Pons (tissue), 1 donor: ENCODE measurements at regions not wholly inside any gene's neighbourhood (a gene's known extent, or its start where the extent isn't known, plus 50 kb on each side); places are given as distances from the start of the nearest gene placed in this dataset.
"Not testable (repeated sequence)": the region's sequence is repeated elsewhere in the genome, so short reads cannot be mapped to it uniquely, and the experiment has no call there.

Experiments used
- DNase-seq: peaks from one replicate; pipeline ENCODE4 v3.0.0-alpha.2; 2016; ENCODE audit warnings: low spot score

- no peak for DNase-seq
Observed at GRCh38 chr1:83130886-83131691, 867.8 kb downstream of the TTLL7 start.

DNA sequence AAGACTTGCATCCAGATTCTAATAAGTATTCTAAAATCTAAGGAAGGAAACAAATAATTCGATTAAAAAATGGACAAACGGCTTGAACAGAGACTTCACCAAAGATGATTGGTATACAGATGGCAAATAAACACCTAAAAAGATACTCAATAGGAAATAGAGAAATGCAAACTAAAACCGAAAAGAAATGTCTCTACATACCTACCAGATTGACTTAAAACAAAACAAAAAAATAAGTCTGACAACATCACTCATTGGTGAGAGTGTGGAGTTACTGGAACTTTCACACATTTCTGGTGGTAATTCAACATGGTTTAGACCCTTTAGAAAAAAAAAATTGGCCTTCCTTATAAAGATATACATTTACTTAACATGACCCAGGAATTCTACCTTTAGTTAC, 869.8 kb downstream of the TTLL7 start:
- no peak for DNase-seq

DNA sequence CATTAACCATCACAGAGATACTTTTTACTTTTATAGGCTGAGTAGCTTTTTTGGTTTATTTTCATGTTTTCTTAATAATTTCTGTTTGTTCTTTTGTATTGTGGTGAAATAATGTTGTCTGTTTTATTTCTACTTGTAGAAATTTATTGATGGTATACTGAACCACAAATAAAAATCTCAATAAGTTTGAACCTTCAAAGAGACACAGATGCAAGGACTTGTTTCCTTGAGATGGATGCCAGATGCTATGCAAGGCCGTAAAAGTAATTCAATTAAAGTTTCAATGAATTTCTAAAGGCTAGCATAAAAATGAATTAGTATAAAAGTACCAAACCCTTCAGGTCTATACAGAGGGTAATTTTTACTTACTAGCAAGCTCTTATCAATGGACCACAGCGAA, 873.5 kb downstream of the TTLL7 start:
- no peak for DNase-seq

- no peak for DNase-seq
Observed at GRCh38 chr1:83123019-83123418, 875.9 kb downstream of the TTLL7 start.

- no peak for DNase-seq
Observed at GRCh38 chr1:83118472-83118871, 880.5 kb downstream of the TTLL7 start.

DNA sequence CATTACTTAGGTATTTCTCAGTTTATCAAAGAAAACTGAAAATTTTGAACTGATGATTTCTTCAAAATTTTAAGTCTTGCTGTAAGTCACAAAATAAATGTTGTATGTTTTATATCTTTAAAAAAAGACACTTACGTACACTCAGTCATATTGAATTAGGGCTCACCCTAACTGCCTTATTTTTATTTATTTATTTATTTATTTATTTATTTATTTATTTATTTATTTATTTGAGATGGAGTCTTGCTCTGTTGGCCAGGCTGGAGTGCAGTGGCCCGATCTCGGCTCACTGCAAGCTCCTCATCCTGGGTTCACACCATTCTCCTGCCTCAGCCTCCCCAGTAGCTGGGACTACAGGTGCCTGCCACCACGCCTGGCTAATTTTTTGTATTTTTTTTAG, 881.9 kb downstream of the TTLL7 start:
- DNase-seq: not testable (repeated sequence)

GRCh38 chr1:83115785-83116184, 883.1 kb downstream of the TTLL7 start:
- no peak for DNase-seq

GRCh38 chr1:83114136-83114834, 884.6 kb downstream of the TTLL7 start:
- DNase-seq: no peak

- DNase-seq: no peak
Observed at GRCh38 chr1:83113652-83114051, 885.3 kb downstream of the TTLL7 start.

GRCh38 chr1:83112248-83112885, 886.6 kb downstream of the TTLL7 start:
- DNase-seq: no peak

GRCh38 chr1:83110156-83110555, 888.8 kb downstream of the TTLL7 start:
- no peak for DNase-seq

GRCh38 chr1:83109692-83110091, 889.2 kb downstream of the TTLL7 start:
- DNase-seq: no peak

- no peak for DNase-seq
Observed at GRCh38 chr1:83104558-83104957, 894.4 kb downstream of the TTLL7 start.

- no peak for DNase-seq
Observed at GRCh38 chr1:83103341-83103740, 895.6 kb downstream of the TTLL7 start.

DNA sequence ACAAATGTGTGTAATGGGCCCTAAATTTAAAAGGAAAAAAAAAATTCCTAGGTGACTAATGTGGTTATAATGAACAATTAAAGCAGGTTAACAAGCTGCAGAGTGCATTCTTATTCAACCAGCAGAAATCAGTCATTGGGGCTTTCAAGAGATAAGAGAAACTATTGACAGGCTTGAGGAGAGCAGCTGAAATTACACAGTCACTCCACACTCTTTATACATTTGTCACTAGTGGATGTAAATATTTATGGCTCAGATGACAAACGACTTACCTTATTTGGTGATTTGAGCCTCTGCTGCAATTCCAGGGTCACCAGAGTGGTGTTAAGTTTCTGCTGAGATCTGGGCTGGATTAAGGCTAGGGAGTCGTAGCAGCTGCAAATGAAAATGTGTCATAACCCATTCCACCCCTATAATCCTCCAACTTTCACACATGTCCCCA, 896.3 kb downstream of the TTLL7 start:
- no peak for DNase-seq

DNA sequence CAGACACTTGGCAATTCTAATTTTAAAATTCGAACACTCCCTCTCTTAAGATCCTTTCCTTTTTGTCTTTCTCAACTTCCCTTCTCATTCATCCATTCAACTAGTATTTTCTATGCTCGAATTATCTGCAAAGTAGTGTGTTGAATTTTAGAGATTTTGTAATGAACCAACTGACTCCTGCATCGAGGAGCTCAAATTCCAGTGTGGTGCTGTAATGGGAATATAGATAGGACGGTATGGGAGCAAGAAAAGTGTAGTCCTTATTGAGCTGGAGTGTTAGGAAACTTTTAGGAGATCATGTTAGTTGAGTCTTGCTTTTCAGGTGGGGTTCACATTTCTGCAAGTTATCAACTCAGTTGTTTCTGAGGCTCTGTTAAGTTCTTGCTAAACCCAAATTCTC, 897.5 kb downstream of the TTLL7 start:
- no peak for DNase-seq

DNA sequence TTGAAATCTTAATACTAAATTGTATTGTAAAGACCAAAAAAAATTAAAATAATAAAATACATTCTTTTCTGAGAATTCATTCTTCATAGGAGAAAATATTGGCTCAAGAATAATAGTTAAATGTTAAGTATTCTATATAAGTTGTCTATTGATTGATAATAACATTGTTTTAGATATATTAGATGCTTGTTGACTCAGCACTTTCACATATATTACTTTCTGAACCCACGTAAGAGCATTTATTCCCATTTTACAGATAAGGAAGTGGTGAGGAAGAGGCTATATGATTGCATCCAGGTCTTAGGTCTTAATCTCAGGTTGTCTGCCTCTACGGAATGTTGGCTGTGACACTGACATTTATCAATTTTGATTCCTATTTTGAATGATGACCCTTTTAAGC, 898.8 kb downstream of the TTLL7 start:
- DNase-seq: no peak

DNA sequence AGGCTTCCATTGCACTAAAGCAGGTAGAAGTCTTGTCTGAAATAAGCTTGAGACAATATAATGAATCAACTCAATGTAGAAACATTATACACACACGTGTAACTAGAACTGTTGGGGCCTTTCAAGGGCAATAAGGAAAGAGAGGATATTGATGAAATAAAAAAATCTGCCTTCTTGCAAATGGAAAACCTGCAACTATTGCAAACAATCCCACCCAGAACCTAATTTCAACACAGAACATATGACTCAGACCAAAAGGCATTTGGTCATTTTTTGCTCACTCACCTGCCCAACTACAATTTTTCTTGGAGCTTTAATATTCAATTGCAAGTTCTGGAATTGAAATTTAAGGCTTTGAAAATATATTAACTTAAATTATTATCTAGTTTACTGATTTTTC, 900.1 kb downstream of the TTLL7 start:
- DNase-seq: no peak

- no peak for DNase-seq
Observed at GRCh38 chr1:83098131-83098530, 900.8 kb downstream of the TTLL7 start.

GRCh38 chr1:83097715-83098114, 901.2 kb downstream of the TTLL7 start:
- DNase-seq: no peak

- DNase-seq: no peak
Observed at GRCh38 chr1:83095570-83095969, 903.4 kb downstream of the TTLL7 start.

DNA sequence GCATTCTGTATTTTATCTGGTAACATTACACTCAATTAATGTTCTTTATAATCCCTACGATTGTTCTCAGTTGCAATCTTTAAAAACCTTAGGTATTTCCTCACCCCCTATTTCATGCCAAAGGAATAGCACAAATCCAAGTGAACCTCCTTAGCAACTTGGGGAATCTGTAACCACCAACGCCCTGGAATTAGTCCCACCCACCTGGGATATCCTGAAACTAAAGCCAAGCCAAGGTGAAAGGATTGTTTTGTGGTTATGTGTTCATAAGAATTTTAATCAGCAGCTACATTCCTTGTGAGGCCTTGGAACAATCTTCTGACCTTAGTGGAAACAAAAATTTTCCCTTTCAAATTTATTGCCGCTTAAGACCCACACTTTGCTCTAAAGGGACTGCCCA, 908.7 kb downstream of the TTLL7 start:
- no peak for DNase-seq

GRCh38 chr1:83087851-83088250, 911.1 kb downstream of the TTLL7 start:
- DNase-seq: no peak
